ENCODE measurements at regions not wholly inside any gene's neighbourhood (a gene's known extent, or its start where the extent isn't known, plus 50 kb on each side); places are given as distances from the start of the nearest gene placed in this dataset.

- no peak for TF ChIP-seq CTCF (IDR thresholded peaks at IDR 0.05; ENCODE audit: low read length)
- TF ChIP-seq EZH2 (IDR thresholded peaks at IDR 0.05; ENCODE audit: borderline replicate concordance, low read length), result no peak
Observed at GRCh38 chr1:221075911-221076310, 196.7 kb downstream of the HLX start.
